ENCODE measurements at regions not wholly inside any gene's neighbourhood (a gene's known extent, or its start where the extent isn't known, plus 50 kb on each side); places are given as distances from the start of the nearest gene placed in this dataset.

DNA sequence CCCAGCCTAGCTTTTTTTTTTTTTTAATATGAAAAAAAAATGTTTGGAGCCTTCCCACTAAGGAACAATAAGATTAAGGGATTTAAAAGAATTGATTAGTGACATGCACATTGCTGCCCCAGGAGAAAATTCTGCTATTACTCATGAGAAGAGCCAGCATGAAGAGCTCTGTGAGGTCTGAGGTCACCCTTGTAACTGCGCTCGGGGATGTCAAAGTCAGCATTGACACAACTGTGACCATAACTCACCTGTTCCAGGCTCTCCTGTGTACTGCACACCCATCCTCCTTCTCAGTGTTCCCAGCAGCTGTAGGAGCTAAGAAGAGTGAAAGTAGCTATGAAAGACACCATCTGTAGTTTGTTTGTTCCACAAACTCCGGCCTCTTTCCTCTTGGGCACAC lies 109.8 kb upstream of the FGF3 start:
- DNase-seq (ENCODE audit: extremely low read depth in 1 of 2, low read depth in 1 of 2) = no peak

DNA sequence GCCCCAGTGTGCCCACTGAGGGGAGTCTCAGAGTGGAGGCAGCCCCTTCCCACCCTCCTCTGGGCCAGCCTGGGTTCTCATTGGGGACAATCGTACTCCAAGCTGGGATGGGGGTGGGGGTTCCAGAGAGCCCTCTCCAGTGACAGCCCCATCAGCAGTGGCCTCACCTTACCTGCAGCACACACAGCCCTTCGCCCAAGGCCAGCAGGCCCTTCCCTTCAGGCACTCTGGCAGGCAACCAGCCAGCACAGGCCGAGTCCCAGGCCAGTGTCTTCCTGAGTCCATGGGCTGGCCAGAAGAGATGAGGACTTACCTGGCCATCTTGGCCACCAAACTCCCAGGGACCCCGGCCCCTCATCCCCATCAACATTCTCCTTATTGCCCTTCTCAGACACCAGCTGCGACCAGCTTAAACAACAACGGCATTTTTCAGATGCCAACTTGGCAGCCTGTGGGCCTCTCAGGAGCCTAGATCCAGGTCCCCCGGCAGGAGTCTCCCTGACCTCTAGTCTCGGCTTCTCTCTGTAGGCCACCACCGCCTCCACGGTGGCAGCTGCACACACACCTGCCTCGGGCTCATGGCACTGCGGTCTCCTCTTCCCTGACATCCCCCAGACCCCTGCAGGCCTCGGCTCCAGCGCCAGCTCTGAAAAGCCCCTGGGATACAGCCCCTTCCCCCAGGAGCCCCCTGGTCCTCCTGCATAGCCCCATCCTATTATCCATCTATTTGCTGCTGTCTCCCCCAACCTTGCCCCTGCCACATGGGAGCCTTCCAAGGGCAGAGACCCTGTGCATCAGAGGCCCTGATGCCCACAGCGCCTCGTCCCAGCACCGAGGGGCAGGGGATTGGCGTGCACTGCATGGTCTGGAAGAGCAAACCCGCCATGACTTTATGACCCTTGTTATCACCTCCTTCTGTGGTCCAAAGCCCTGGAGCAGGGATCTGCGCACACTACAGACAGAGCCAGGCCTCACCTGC lies 111.2 kb upstream of the FGF3 start:
- no peak for DNase-seq (ENCODE audit: extremely low read depth in 1 of 2, low read depth in 1 of 2)

DNA sequence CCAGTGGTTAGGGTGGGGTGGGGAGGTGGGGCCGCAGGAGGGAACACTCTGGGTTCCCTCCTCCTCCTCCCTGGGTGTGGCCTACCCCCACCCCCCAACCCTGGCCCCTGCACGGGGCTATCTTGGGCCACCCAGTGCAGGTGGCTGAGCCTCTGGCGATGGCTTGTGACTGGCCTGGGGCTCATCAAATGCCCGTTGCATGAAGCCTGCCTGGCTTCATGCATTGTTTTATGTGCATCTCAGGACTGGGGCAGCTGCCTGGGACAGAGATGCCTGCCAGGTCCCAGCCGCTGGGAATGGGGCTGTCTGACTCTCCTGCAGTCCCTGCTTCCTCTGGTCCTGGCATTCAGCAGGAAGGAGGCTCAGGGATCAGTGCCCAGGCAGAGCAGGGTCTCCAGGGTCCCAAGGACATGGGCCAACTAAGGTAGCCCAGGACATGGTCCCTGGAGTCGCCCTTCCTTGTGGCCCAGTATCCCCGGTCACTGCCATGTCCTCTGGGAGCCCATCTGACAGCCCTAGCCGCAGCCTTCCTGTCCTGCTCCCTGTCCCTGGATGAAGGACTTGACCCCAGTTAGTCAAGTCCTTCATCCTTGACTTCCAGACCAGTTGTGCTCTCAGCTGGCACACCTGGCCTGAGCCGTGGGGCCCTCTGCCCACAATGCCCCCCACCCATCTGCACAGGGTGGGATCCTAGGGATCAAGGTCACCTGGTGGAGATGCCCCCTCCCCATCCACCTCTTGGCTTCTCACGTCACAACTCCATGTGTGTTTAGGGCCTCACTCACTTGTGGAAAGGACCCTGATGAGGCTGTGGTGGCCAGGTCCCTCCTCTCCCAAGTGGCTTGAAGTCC lies 112.1 kb upstream of the FGF3 start:
- DNase-seq (ENCODE audit: extremely low read depth in 1 of 2, low read depth in 1 of 2) = no peak

- DNase-seq (ENCODE audit: extremely low read depth in 1 of 2, low read depth in 1 of 2) = no peak
These were observed 113.0 kb upstream of the FGF3 start for GRCh38 chr11:69931994-69932910.

DNA sequence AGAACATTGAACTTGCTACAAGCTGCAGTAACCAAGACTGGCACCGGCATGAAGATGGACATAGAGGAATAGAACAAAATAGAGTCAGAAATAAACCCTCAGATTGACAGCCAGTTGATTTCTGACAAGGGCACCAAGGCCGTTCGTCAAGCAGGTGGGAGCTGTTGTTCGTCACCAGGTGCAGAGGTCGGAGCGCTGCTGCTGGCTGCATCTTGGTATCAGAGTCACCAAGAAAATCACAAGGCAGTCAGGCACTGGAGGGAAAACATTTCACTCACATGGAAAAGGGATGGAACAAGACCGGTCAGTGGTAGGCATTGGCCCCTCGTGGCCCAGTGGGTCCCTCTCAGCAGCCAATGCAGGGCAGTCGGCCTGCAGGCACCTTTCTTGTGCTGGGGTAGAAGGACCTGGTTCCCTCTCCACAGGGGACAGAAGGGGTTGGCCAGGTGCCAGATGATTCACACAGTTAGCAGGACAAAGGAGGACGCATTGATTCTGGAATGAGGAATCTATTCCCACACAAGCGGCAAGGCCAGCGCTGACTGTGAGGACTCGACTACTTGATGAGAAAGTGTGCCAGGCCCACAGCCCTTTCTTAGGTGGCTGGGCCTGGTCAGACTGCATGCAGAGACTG lies 115.8 kb upstream of the FGF3 start:
- no peak for DNase-seq (ENCODE audit: extremely low read depth in 1 of 2, low read depth in 1 of 2)

DNA sequence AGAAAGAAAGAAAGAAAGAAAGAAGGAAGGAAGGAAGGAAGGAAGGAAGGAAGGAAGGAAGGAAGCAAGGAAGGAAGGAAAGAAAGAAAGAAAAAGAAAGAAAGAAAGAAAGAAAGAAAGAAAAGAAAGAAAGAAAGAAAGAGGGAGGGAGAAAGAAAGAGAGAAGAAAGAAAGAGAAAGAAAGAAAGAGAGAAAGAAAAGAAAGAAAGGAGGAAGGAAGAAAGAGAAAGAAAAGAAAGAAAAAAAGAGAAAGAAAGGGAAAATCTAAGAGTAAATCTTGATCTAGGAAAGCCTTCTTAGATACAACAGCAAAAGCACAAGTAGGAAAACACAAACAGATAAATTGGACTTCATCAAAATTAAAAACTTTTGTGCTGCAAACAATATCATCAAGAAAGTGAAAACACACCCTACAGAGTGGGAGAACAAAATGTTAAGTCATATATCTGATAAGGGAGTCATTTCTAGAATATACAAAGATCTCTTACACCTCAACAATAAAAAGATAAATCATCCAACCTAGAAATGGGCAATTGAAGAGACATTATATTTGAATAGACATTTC lies 116.8 kb upstream of the FGF3 start:
- no peak for DNase-seq (ENCODE audit: extremely low read depth in 1 of 2, low read depth in 1 of 2)

DNA sequence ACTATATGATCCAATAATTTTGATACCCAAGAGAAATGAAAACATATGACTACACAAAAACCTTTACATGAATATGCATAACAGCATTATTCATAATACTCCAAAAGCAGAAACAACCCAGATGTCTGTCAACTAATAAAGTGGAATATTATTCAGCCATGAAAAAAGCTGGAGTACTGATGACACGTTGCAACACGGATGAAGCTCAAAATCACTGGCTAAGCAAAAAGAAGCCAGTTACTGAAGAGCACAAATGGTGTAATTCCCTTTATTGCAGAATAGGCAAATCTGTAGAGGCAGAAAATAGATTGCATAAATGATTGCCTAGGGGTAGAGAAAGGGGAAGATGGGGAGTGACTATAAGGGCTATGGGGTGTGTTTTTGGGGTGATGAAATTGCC lies 117.6 kb upstream of the FGF3 start:
- DNase-seq (ENCODE audit: extremely low read depth in 1 of 2, low read depth in 1 of 2) = no peak

GRCh38 chr11:69938206-69938605 lies 119.0 kb upstream of the FGF3 start:
- no peak for DNase-seq (ENCODE audit: extremely low read depth in 1 of 2, low read depth in 1 of 2)

DNA sequence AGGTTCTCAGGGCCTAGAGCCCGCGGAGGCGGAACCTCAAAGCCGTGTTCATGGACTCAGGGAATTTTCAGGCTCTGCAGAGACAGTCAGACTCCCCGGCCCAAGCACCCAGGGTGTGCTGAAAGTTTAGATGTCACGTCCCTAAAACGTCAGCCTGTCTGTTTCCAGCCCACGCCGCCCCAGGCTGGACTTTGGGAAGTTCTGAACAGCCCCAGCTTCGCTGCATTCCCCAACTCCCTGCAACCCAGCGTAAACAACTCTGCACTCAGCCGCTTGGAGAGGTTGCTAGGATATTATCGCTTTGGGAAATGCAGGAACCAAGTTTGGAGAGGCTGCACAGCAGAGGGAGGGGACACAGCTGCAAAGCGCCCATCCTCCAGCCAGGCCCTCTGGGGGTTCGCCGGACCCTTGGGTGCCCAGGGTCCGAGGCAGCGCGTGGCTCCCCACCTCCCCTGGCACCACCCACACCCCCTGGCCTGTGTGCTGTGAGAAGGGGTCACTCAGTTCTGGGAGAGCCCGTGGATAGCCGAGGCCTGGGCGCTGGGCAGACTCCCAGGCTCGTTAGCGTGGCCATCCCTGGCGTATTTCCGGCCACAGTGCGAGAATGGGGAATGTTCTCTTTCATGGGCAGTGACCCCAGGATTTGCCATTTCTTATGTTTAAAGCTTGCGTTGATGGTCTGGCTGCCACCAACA lies 120.5 kb upstream of the FGF3 start:
- DNase-seq (ENCODE audit: extremely low read depth in 1 of 2, low read depth in 1 of 2) = no peak

DNA sequence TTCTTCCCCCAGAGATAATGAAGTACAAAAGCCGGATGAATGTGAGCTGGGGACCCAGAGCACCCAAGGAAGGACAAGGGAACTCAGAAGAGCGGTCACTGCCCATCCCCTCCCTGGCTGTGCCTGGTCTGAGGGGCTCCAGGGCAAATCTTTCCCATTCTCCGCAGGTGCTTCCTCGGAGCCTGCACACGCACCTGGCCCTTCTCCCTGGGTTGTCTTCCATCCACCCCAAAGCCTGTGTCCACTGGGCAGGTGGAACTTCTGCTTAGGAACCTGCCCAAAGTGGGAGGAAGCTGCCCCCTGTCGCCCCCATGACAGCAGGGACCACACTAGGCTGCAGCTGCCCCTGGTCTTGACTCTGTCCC lies 121.0 kb upstream of the FGF3 start:
- no peak for DNase-seq (ENCODE audit: extremely low read depth in 1 of 2, low read depth in 1 of 2)

DNA sequence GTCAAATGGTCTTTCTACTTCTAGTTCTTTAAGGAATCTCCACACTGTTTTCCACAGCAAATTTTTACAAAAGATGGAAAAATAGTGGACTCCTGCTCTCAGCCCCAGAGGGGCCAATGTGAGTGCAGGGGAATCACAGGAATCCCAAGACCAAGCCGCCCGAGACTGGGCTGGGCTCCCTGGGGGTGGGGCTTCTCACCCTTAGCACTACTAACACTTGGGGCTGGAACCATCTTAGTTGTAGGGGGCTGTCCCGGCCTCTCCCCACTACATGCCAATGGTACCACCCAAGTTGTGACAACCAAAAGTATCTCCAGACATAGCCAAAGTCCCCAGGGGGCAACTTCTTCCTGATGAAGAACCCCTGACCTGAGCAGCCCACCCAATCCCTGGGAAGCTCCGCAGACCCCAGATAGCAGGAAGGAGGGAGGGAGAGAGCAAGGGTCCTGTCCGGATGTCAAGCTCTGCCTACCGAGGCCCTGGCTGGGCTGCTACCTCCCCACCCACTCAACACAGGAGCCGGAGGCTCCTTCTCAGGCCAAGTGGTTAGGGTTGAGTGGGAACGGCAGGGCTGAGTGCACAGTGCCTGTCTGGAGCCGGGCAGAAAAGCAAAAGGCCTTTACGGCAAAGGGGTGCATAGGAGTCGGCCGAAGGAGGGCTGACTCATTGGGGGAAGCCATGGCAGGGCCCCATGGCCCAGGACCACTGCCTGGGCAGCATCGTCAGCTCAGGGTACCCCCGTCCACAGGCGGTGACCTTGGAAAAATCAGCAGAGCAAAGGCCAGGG lies 122.5 kb upstream of the FGF3 start:
- DNase-seq (ENCODE audit: extremely low read depth in 1 of 2, low read depth in 1 of 2) = no peak

DNA sequence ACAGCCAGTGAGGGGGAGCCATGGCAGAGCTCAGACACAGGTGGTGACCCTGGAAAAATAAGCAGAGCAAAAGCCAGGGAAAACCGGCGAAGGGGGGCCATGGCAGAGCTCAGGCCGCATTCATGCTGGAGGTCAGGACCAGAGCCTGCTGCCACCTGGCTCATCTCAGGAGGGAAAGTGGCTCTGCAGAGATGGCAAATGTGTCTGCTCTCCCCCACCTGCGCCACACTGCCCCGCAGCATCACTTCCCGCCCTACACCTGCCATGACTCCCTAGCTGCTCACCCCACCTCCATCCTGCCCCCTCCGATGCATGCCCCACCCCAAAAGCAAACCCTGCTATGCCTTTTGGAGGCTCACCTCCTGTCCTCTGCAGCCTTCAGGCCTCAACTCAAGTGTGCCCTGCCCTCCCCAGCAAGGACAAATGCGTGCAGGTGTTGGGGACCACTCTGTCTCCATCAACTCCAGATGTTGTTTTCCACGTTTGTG lies 123.2 kb upstream of the FGF3 start:
- DNase-seq (ENCODE audit: extremely low read depth in 1 of 2, low read depth in 1 of 2) = no peak

DNA sequence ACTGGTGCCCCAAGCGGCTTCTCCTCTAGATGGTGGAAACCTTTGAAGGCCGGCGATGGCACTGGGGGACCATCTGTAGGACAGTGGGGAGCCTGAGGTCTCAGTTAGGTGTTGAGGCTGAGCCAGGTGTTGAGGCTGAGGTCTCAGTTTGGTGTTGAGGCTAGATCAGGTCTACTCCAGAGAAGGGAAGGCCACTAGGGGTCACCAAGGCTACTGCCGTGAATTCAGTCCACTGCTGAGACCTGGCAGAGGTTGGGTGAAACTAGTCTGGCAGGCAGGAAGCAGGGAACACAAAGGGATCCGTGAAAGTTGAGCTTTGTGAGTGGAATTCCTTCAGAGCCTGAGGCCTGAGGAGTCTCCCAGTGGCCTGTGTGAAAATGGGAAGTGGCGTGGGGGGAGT lies 123.8 kb upstream of the FGF3 start:
- no peak for DNase-seq (ENCODE audit: extremely low read depth in 1 of 2, low read depth in 1 of 2)

DNA sequence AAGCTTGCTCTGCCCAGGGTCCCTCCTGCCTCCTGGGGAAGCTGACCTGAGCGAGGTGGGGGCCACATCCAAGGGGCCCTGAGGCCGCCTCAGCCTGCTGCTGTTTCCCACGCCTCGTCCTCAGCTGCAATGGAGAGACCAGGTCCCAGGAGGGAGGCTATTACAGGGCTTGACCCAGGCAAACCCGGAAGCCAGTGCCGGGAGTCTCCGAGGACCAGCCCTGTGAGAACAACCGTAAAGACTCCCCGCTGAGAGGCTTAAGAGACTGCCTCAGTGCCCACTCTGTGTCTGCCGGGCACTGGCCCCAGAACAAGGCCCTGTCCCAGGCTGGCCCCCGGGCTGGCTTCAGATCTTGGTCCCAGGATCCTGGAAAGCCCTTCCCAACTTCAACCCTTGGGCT lies 124.3 kb upstream of the FGF3 start:
- no peak for DNase-seq (ENCODE audit: extremely low read depth in 1 of 2, low read depth in 1 of 2)

DNA sequence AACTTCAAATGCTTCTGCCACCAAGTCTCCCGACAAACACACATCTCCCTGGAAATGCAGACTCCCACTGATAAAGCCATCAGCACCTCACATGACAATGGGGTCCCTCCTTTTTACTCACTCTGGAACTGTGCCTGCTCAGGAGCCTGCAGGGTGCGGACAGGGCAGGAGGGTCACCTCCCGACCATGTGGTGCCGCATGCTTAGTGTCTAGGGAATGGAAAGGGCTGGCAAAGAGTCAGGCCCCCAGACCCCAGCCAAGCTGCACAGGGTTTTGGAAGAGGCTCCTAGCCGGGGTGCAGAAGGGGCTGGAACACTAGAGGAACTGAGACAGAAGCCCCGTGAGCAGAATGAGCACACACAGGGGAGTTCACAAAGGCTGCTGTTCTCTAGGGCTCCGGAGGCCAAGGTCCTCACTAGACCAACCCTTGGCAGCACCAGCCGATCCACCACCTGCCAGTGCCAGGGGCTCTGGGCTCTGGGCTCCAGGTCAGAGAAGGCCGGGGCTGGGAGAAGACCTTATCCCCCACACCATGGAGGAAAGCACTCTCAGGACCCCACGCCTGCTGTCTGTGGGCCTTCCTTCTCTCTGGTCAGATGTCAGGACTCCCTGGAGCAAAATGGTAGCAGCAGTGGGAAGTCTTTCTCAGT lies 125.1 kb upstream of the FGF3 start:
- no peak for DNase-seq (ENCODE audit: extremely low read depth in 1 of 2, low read depth in 1 of 2)

GRCh38 chr11:69945157-69945556 lies 125.9 kb upstream of the FGF3 start:
- DNase-seq (ENCODE audit: extremely low read depth in 1 of 2, low read depth in 1 of 2) = no peak

DNA sequence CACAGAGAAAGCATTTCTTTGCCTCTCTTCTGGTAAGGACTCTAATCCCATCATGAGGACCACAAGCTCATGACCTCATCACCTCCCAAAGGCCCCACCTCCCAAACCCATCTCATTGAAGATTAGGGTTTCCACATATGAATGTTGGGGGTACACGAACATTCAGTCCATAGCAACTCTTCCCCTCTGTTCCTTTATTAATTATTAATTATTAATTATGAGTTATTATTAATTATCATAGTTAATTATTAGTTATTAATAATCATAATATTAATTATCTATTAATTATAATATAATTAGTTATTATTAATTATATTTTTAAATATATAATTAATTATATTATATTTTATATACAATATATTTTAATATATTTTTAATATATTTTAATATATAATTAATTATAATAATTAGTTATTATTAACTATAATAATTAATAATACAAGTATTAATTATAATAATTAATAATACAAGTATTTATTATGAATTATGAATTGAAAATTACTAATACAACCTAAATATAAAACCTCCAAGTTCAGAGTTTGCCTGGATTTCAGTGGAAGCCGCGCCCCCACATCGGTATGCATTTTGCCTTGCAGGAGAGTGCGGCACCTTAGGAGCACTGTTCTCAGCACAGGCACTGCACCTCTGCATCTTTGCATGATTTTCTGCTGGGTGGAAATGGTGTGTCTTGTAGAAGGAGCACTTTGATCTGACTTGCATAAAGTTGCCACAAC lies 128.0 kb upstream of the FGF3 start:
- no peak for DNase-seq (ENCODE audit: extremely low read depth in 1 of 2, low read depth in 1 of 2)

Measured in activated CD8-positive, alpha-beta memory T cell treated with anti-CD3 and anti-CD28 coated beads for 1 hour (primary cell).